ENCODE measurements at regions not wholly inside any gene's neighbourhood (a gene's known extent, or its start where the extent isn't known, plus 50 kb on each side); places are given as distances from the start of the nearest gene placed in this dataset.

DNA sequence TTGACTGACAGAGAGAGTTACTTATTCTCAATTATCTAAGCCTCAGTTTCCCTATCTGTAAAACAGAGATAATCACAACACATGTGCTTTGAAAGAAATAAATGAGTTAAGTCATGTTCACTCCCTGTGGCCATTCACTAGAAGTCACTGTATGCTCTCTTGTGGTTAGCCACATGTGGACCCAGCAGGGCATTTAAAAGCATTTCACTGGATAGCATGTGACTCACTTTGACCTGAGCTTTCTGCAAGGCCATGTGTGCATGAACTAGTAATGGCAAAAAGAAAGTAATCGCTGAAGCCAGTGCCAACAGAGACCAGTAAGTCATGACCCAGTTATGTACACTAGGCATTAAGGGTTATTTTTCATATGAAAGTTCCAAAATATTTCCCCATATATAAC lies 557.0 kb upstream of the IGFBP3 start:
- DNase-seq, result no peak

DNA sequence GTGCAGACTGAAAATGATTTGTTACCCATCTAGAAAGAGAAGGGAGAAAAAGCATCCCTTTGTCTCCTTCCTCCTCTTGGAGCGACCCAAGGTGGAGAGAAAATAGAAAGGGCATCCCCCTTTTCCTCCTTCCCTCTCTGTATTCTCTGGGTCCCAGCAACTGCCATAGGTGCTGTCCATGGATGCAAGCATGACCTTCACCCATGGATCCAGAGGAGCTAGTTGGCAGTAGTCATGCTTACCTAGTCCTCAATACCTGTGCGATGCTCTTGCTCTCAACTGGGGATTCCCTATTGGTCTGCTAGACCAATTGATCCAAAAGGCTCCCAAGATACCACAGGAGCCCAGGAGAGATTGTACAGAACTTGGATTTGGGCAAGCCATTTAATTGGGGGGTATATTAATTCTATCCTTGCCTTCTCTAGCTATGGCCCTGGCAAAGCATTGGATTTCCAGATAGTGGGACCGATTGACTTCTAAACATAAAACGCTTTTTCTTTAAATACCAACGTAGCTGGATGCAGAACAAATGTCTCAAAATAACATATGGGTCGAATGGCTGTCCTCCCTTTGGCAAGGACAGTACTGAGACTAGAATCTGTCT lies 547.8 kb upstream of the IGFBP3 start:
- no peak for DNase-seq

DNA sequence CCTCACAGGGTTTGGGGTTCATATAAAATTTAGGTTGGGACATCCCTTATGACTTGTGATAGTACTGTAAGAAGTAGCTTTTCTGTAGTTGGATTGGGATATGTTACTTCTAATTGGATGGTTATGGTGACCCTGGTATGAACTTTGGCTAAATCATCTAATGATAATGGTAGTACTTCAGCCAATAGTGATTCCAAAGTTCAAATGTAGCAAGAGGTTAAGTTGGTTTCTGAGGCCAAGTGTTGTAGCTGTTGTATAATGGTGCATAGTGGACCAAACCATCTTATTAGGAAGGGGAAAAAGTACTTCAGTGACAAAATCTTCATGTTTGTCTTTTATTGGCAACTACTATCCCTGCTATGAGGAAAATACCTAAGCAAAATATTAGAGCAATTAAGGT lies 542.1 kb upstream of the IGFBP3 start:
- no peak for DNase-seq

DNA sequence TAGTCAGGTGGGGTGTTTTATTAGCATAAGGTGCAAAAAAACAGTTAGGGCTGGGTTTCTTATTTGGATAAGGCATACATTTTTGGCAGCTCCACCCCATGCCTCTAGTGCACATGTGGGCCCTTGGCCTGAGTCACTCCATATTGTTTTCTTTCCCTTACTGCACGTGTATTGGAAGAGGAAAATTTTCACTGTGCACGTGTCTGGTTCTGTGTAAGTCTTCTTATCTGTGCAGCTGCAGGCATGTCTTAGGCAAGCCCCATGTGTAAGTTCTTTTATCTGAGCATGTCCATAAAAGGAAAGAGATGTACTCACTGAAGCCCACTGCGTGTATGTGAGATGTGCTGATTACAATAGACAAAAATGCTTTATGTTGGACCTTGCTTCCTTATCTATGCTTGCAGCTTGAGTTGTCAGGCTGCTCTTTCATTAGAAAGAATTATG lies 540.3 kb upstream of the IGFBP3 start:
- no peak for DNase-seq

DNA sequence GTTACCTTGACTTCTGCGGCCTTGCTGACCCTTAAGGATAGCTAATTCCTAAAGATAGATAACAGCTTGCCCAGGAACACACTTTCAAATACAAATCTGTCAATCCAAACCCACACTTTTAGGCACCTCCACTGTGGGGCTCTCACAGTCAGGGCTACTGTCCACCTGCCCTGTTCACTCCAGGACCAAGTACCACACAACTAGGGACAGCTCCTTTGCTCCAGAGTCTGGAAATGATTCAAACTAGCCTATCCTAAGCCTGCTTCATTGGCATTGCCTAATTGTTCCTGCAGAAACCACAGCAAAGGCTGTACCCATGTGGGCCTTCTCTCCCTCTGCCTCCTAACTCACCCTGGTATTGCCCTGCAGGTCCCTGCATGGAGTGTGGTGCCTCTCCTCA lies 538.9 kb upstream of the IGFBP3 start:
- no peak for DNase-seq

DNA sequence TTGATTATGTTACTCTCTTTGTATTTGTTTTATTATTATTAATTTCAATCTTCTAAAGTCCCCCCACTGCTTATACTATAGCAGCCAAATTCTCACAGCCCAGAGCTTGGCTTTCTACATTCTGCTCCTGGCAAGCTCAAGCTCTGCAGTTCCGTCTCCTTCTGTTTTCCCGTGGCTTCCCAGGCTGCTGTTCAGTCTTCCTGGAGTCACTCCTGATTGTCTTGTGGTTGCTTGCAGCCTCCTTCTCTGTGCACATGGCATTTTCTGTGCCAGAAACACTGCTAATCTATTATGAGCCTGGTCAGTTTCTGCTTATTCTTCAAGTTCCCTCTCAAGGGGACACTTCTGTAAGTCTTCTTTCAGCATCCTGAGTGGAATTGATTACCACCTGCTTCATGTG lies 533.7 kb upstream of the IGFBP3 start:
- no peak for DNase-seq

DNA sequence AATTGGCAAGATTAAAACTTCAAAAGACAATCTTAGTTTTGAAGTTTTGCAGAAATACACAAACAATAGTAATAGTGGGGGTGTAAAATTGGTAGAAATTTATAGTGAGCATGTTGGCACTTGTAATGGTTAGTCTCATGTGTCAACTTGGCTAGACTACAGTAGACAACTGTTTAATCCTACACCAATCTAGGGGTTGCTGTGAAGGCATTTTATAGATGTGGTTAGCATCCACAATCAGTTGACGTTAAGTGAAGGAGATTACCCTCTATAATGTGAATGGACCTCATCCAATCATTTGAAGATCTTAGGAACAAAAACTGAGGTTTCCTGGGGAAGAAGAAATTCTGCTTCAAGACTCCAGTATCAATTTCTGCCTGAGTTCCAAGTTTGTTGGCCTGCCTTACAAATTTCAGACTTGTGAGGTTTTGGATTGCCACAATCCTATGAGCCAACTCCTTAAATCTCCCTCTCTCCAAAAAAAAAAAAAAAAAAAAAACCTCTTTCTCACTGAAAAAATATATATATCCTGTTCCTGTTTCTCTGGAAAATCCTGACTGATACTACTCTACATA lies 531.6 kb upstream of the IGFBP3 start:
- DNase-seq, result no peak

DNA sequence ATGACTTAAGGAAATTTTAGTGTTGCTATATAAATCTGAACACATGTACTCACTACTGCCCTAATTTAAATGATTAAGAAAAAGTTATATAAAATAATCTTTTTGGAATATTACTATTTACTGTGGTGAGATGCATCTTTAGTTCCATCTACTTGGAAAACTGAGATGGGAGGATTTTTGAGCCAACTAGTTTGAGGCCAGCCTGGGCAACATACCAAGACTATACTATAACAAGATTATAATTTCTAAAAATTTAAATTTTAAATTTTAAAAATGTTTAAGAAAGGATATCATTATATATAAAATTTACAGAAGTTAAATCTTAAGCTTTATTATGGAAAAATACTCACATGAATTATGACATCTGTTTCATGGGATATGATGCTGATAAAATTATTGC lies 530.8 kb upstream of the IGFBP3 start:
- DNase-seq, result no peak

DNA sequence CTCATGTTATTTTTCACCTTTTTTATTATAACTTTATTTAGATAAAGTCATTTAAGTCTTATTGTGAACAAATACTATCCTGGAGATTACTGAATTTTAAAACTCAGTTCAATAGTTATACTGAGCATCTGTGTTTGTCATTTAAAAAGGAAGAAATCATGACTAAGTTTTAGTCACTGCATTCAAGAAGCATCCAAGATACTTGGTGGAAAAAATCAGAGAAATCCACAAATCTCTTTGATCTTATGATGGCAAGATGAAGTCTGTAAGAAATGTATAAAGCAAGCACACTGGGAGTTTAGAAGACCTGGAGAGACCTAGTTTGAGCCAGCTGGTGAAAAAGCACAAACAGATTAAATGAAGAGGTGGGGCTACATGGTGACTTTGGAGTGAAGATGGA lies 529.8 kb upstream of the IGFBP3 start:
- DNase-seq, result no peak

DNA sequence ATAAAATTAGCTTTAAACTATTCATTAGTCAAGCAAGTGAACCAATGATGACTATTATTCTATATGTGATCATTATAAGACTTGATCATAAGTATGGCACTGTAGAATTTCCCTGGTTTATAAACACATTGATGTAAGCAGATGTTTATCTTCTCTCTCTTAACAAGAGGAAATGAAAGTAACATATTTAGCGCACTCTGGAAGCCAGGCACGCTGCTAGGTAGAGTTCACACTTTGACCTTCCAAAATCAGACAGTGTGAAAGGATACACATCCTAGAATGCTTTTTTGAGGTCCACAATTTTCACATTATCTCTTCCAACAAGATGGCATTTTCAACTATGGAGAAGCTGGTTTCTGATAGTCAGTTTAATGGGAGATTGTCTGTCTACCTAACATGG lies 529.4 kb upstream of the IGFBP3 start:
- no peak for DNase-seq

DNA sequence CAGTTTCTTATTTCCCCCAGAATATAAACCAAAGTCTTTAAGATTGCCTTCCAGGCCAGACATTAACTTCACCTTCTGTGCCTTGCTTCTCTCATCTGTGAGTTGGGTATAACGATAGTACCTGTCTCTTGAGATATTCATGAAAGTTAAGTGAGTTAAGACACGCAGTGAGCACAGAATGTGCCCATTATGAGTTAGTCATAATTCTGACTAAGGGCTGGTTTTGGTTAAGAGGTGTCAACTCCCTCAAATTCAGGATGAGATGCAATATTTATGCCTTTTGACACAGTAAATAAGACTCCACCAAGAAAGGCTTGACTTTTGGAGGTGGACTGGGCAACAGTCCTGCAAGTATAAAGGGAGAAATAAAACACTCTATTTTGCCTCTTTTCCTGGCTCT lies 528.7 kb upstream of the IGFBP3 start:
- no peak for DNase-seq

DNA sequence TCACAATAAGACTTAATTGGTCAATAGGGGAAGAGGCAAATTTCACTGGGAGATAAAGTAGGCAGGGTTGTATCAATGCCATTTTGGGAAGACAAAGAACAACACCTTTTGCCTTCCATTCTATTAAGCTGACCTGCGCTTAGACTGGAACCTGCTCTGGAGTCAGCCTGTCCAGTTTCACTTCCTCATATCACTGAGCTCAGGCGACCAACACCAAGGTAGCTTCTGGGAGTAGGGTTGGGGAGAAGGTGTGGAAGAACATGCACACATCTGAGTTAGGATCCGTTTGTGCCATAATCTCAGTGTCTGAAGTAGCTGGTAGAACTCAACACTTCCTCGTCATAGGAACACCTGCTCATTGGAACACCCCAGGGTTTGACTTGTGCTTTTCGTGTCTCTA lies 527.4 kb upstream of the IGFBP3 start:
- DNase-seq, result no peak

DNA sequence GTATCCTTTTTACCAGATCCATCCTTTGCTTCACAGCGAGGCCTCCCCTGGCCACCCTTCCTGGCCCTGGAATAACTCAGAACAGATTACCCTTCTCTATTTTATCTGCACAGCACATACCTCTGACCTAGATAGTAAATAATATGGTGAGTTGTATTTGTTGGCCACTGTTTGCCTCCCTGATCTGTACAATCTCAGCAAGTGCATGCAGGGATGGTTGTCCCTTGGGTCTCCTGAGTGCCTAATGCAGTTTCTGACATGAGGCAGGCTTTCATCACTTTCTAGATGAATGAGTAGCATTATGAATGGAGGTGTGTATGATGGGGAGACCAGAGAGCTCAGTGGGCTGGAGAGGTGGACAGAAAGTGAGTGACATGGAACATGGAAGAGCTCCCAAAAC lies 525.1 kb upstream of the IGFBP3 start:
- DNase-seq, result no peak

DNA sequence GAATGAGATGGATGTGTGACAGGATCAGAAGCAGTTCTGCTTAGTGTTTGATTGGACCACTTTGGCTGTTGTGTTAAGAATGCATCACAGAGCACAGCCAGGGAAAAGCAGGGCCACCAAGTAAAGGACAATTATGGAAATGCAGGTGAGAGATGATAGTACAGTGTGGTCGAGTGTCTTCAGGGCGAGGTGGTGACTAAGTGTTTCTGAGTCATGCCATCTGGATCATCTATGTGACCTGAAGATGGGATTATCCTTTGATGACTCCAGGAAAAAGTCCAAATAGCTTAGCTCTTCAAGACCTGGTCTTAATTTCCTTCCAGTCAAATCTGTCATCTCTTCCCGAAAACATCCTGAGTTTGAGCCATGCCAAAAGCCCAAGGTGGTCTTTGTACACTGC lies 523.2 kb upstream of the IGFBP3 start:
- no peak for DNase-seq

DNA sequence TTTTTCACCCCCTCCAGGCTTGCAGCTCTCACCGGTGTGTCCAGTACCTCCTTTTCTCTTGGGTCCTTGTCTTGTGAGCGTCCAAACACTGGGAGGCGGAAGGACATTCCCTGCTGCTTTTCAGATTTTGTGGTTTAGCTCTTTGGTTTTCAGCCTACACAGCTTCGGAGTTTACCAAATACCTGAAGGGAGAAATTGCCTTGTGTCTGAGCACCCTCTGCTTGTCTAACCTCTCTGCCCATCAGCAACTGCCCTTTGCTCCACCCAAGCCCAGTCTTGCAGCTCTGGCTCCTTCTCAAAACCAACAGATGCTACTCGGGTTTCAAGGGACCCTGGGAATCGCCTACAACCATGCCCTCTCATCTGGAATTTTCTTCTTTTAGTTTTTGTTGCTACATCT lies 519.1 kb upstream of the IGFBP3 start:
- no peak for DNase-seq

DNA sequence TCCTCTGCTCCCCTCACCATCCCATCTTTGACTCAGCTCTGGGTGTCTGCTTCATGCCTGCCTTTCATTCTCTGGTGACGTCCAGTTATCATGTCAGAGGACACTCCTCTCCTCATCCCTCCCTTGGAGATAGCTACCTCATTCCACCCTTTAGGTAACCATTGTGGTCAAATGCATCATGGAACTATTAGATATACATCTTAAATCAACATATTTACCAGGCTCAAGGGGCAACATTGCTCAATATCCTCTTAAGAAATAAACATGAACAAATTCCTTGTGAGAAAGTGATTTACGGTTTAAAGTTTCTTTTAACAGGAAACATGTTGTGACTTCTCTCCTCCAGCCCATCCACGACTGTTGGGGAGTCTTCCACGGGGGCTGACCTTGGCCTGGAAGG lies 511.6 kb upstream of the IGFBP3 start:
- no peak for DNase-seq

DNA sequence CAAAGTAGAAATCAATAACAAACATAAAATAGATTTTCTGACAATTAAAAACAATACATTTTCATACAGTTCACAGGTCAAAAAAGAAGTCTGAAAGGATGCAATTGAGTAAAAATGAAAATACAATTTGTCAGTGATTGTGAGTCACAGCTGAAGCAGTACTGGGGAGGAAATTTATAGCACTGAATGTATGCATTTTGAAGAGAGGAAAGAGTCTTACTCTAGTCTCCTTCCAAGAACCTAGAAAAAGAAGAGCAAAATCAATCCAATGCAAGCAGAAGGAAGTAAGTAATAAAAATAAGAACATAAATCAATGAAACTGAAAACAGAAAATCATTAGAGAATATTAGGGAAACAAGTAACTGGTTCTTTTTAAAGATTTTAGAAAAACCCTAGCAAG lies 507.2 kb upstream of the IGFBP3 start:
- DNase-seq, result no peak

DNA sequence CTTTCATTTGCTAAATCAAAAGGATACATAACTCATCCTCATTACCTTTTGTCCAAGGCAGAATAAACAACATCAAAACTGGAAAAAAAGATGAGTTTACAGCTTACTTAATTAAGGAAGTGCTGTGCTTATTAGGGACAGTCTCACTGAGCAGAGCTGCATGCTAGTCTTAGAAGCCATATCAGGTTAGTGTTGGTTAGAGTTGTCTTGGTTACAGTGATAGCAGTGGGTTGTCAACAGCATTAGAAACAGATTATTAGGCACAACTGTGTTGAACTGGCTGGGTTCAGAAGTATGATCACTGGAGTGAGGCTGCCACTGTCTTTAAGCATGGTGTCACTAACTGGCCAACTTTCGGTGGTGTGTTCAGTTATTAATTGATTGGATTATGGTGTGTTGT lies 503.9 kb upstream of the IGFBP3 start:
- DNase-seq, result no peak

DNA sequence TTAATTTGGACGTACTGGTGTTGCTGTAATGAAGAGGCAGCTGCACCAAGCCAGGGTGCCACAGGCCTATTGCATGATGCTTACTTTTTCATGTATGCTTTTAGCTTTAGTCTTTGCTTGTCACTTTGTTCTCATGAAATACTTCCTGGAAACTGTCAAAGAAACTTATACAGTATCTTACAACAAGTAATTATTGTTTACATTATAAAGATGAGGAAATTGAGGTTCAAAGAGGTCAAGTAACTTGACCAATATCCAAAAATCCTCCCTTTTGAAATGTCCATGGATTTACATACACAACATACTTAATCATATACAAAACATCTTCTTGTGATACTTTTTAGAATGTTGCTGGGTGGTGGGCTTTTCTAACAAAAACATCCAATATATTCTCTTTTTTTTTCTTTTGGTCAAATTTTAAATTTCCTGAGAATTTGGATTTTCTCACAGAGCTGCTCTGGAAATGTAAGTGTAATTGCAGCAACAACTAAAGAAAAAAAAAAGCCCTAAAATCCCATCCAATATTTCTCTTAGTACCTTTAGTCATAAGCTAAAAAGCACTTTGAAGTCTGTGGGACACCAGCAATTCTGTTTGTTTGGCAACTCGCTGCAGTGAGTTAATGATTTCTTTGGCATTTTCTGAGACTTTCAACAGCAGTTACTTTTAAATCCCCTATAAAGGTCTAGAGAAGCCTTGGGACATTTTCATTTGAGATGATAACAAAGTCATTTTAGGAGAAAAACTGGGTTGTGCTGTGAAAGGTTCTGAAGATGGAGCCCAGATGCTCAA lies 500.6 kb upstream of the IGFBP3 start:
- DNase-seq, result no peak

DNA sequence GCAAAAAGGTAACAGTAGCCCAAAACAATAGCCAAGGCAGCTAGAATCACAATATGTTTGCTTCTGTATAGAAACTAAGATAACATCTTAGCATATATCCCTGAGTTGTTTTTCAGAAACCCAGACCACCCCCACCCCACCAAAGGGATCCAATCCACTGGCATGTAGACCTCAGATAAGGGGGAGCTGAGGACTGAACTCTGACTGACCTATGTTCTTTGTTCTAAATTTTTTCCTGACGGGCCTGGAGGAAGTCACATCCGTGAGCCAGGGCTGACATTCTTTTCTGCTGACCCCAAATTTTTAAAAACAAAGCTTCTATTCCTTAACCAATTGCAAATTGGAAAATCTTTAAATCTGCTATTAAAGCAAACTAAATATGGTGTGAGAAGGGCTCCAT lies 493.9 kb upstream of the IGFBP3 start:
- DNase-seq, result no peak

DNA sequence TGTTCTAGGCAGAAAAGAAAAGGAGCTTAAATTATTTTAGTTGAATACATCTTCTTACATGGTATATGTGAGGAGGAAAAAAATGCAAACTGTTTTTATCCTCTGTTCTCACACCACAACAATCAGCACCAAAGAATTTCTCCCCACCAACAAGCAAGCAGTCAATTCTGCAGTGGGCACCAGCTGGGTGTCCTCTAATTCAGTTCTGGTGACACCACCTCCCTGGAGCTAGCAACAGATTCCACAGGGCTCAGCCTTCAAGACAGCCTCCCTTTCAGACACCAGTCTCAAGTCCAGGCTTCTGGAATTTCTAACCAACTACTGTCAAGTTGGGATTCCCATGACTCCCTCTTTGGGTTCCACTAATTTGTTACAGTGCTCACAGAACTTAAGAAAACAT lies 490.2 kb upstream of the IGFBP3 start:
- no peak for DNase-seq

DNA sequence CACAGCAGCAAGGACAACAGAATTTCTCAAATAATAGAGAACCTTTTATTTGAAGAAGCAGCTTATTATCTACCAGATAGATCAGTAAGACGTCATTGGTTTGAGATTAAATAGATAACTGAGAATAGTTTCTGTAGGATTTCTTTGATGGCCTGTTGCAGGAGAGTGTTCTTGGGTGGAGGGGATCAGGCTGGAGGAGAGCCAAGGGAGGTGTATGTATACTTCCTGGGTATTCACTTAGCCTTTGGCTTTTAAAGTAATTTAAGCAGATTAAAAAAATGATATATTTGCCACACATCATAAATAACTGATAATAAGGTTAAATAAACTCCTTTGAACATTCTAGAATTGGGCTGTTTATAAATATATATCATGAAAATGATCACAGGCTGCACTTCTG lies 486.1 kb upstream of the IGFBP3 start:
- DNase-seq, result no peak

DNA sequence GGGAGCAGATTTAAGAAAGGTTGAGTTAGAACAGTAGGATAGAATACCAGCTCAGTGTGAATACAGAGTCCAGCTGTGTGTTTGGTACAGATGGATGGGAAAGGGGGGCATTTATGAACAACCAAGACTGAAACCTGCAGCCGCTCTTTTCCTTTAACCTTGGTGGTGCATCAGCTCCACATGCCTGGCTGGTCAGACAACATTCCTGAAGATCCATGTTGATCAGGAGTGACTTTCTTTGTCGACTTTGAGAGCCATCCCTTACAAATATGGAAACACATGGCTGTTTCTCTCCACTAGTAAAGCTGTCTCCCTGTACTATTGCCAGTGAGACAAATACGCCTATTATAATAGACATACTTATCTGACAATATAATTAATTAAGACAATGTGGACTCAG lies 476.5 kb upstream of the IGFBP3 start:
- no peak for DNase-seq

DNA sequence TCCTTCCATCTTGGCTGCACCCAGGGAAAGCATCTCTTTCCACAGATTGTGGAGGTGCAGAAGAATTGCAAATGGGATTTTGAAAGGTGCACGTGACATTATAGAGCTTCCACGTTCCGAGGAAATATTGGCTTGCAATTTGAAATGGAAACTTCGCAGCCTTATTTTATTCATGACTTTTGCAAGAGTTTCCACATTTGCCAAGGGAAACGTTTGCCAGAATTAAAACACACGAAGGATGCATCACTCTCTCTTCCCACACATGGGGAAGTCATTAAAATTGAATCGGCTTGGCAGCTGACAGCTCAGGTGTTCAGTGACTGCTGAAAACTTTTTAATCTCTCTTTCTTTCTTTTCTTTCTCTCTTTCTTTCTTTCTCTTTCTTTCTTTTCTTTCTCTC lies 475.4 kb upstream of the IGFBP3 start:
- no peak for DNase-seq

DNA sequence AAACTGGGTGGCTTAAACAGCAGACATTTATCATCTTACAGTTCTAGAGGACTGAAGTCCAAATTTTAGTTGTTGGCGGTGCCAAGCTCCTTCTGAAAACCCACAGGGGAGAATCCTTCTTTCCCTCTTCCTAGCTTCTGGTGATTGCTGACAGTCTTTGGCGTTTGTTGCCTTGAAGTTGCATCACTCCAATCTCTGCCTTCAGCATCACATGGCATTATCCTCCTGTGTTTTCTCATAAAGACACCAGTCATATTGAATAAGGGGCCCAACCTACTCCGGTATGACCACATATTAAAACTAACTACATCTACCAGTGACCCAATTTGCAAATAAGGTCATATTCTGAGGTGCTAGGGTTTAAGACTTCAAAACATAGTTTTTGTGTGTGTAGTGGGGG lies 472.1 kb upstream of the IGFBP3 start:
- no peak for DNase-seq

All from CD4-positive, alpha-beta T cell treated with Interleukin-1 beta for 1 hour (primary cell).